Common myeloid progenitor, CD34-positive (primary cell): ENCODE measurements at regions not wholly inside any gene's neighbourhood (a gene's known extent, or its start where the extent isn't known, plus 50 kb on each side); places are given as distances from the start of the nearest gene placed in this dataset.
"Not testable (repeated sequence)": the region's sequence is repeated elsewhere in the genome, so short reads cannot be mapped to it uniquely, and the experiment has no call there.

Experiments
- CTCF ChIA-PET: fragments of 350-600 bp; sonication (Branson Sonifier 250); formaldehyde crosslinking; loops from one replicate; lab custom pipeline; 2021; ENCODE audit warnings: antibody characterized with exemption; lab: Charles Lee
- POLR2A ChIA-PET: fragments of 350-600 bp; sonication (Branson Sonifier 250); formaldehyde crosslinking; loops from one replicate; lab custom pipeline; 2021; ENCODE audit warnings: antibody characterized with exemption; lab: Charles Lee
- DNase-seq, 3 donors: peaks; one replicate each; pipeline versions ENCODE4 v3.0.0 to v3.0.0-alpha.2; 2013
- H3K27ac ChIP-seq, 2 experiments: 1 replicate in 1 of 2; 2 replicates in 1 of 2; pipeline ENCODE4 v1.7.0; 2013; ENCODE audit warnings: inconsistent platforms in 2 of 2, low read length in 2 of 2, mild to moderate bottlenecking in 2 of 2, low read depth in 1 of 2, moderate library complexity in 1 of 2; ENCODE audit not compliant: severe bottlenecking in 2 of 2, insufficient read depth in 1 of 2, poor library complexity in 1 of 2
- H3K27me3 ChIP-seq, 5 experiments: replicated peaks in 2 of 5; 1 replicate in 3 of 5; 2 replicates in 2 of 5; pipeline versions ENCODE4 v1.6.1 to v1.7.0; 2013; ENCODE audit warnings: low read length in 4 of 5, mild to moderate bottlenecking in 2 of 5, moderate library complexity in 2 of 5, inconsistent platforms in 1 of 5; ENCODE audit not compliant: insufficient read depth in 5 of 5, control insufficient read depth in 4 of 5
- H3K36me3 ChIP-seq, 4 experiments: 1 replicate in 2 of 4; 2 replicates in 2 of 4; pipeline versions ENCODE4 v1.6.1 to v1.7.0; 2013; ENCODE audit warnings: low read length in 3 of 4, control low read depth in 1 of 4, mild to moderate bottlenecking in 1 of 4; ENCODE audit not compliant: control insufficient read depth in 4 of 4, insufficient read depth in 4 of 4
- H3K4me1 ChIP-seq, 4 experiments: 1 replicate in 3 of 4; 2 replicates in 1 of 4; pipeline versions ENCODE4 v1.6.1 to v1.7.1; 2013; ENCODE audit warnings: low read length in 3 of 4, mild to moderate bottlenecking in 3 of 4, control low read depth in 1 of 4, inconsistent platforms in 1 of 4, moderate library complexity in 1 of 4; ENCODE audit not compliant: control insufficient read depth in 4 of 4, insufficient read depth in 4 of 4; ENCODE audit errors: control extremely low read depth in 1 of 4
- H3K4me3 ChIP-seq, 7 experiments: 1 replicate in 4 of 7; 2 replicates in 3 of 7; pipeline versions ENCODE4 v1.5.1 to v1.7.0; 2013; ENCODE audit warnings: mild to moderate bottlenecking in 7 of 7, low read length in 6 of 7, moderate library complexity in 6 of 7, inconsistent platforms in 2 of 7, low read depth in 2 of 7, control low read depth in 1 of 7; ENCODE audit not compliant: insufficient read depth in 4 of 7, control insufficient read depth in 1 of 7; ENCODE audit errors: extremely low read depth in 1 of 7
- H3K9me3 ChIP-seq, 5 experiments: 1 replicate in 4 of 5; 2 replicates in 1 of 5; pipeline versions ENCODE4 v1.6.1 to v1.7.1; 2013; ENCODE audit warnings: low read length in 4 of 5, mild to moderate bottlenecking in 2 of 5, inconsistent platforms in 1 of 5, low read depth in 1 of 5, moderate library complexity in 1 of 5; ENCODE audit not compliant: control insufficient read depth in 4 of 5, insufficient read depth in 2 of 5; ENCODE audit errors: control extremely low read depth in 1 of 5
- WGBS: methylation state at CpG from one replicate; pipeline ENCODE4 v1.1.5; 2013; ENCODE audit not compliant: insufficient coverage; 5-methylcytosine and 5-hydroxymethylcytosine counted together

DNA sequence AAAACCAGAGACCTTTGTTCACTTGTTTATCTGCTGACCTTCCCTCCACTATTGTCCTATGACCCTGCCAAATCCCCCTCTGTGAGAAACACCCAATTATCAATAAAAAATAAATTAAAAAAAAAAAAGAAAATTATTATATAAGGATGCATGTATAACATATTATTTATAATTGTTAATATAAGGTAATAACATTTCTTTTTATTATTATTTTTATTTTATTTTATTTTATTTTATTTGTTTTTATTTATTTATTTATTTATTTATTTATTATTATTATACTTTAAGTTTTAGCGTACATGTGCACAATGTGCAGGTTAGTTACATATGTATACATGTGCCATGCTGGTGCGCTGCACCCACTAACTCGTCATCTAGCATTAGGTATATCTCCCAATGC is 672.9 kb upstream of the IMPG1 start:
- POLR2A ChIA-PET, DNase-seq, H3K27me3 ChIP-seq, H3K36me3 ChIP-seq, H3K4me3 ChIP-seq, H3K4me1 ChIP-seq, CTCF ChIA-PET, H3K9me3 ChIP-seq, H3K27ac ChIP-seq: not testable (repeated sequence)
- no CpG with 5 or more reads among the region's 3 CpGs for WGBS

DNA sequence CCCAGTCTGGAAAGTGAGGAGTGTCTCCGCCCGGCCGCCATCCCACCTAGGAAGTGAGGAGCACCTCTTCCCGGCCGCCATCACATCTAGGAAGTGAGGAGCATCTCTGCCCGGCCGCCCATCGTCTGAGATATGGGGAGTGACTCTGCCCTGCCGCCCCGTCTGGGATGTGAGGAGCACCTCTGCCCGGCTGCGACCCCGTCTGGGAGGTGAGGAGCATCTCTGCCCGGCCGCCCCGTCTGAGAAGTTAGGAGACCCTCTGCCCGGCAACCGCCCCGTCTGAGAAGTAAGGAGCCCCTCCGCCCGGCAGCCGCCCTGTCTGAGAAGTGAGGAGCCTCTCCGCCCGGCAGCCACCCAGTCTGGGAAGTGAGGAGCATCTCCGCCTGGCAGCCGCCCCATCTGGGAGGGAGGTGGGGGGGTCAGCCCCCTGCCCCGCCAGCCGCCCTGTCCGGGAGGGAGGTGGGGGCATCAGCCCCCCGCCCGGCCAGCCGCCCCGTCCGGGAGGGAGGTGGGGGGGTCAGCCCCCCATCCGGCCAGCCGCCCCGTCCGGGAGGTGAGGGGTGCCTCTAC is 671.8 kb upstream of the IMPG1 start:
- POLR2A ChIA-PET, CTCF ChIA-PET: not testable (repeated sequence)

DNA sequence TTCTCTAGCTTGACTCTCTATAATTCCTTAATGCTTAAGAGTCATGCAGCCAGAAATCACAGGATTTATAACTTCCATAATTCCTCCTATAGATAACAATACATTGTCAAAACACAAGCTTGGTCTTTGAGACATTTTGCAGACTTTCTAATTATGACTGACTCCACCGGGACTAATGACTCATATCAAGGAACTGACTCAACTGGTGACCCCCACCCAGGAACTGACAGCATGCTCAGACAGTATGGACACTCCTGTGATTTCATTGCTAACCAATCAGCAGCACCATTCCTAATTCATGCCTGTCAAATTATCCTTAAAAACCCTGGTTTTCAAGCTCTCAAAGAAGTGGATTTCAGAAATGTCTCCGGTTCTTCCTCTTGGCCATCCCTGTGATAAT is 670.5 kb upstream of the IMPG1 start:
- 100% methylated on average over 1 of the region's 2 CpGs for WGBS
- no peaks in the 10 kb centered on the region for H3K36me3 ChIP-seq
- no peaks in the 10 kb centered on the region for H3K4me1 ChIP-seq
- no peaks in the 10 kb centered on the region for H3K27me3 ChIP-seq
- H3K4me3 ChIP-seq = no peak overlapping the region
- POLR2A ChIA-PET = no interaction called here
- CTCF ChIA-PET = no interaction called here
- no peak overlapping the region for H3K27ac ChIP-seq
- no peaks in the 10 kb centered on the region for H3K9me3 ChIP-seq
- DNase-seq = no peak

More for the DNA sequence above, 671.8 kb upstream of the IMPG1 start:
- H3K36me3 ChIP-seq, DNase-seq, H3K9me3 ChIP-seq, H3K4me3 ChIP-seq, H3K4me1 ChIP-seq, H3K27me3 ChIP-seq, H3K27ac ChIP-seq: not testable (repeated sequence)
- WGBS = 100% methylated on average over 11 of the region's 38 CpGs

DNA sequence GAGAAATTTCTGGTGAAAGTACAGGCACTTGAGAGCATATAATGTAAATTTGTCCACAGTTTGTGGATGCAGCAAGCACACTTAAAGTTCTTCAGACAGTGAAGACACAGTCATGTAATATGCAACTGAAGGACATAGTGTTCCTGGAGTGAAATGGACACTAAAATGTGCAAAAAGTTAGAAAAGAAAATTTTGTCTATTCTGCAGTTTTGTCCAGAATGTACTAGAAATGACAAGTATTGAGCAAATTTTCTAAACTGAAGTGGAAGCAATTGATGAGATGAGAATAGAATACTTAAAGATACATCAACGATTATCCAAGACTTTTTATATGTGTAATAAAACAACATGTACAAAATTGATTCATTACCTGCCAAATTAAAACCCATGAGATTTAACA is 647.0 kb upstream of the IMPG1 start:
- Histone ChIP-seq H3K4me3 (no peak overlapping the region), H3K9me3 (no peaks in the 10 kb centered on the region), H3K36me3 (no peaks in the 10 kb centered on the region), H3K27ac (no peak overlapping the region), H3K4me1 (no peaks in the 10 kb centered on the region), H3K27me3 (no peaks in the 10 kb centered on the region)
- DNase-seq = no peak
- ChIA-PET POLR2A (no interaction called here), CTCF (no interaction called here)
- no CpG with 5 or more reads among the region's 1 CpG for WGBS

DNA sequence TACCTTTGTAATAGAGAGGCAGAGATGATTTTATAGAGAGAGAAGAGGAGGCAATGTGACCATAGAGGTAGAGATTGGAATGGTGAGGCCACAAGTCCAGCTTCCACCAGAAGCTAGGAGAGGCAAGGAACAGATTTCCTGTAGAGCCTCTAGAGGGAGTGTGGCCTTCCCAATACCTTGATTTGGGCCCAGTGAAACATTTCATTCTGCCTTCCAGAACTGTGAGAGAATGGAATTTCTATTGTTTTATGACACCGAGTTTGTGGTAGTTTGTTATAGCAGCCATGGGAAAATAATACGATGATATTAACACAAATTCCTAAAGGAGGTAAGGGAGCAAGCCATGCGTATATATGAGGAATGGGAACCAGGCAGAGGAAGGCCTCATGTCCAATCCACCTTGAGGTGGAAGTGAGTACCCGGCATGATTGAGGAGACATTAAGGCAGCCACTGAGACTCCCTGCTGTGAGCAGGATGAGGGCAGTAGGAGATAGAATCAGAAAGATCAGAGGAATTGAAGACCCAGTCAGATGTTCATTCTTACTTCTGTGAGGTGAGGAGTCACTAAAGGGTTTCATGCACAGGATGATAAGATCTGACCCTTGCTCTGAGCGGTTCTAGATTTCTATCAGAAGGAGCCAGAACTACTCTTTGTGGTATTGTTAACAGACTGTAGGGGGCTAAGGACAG is 636.3 kb upstream of the IMPG1 start:
- ChIA-PET CTCF (no interaction called here), POLR2A (no interaction called here)
- no peak overlapping the region for H3K4me3 ChIP-seq
- WGBS = 77% methylated on average over 5 of the region's 5 CpGs
- H3K27ac ChIP-seq = no peak overlapping the region
- no peaks in the 10 kb centered on the region for H3K36me3 ChIP-seq
- no peaks in the 10 kb centered on the region for H3K9me3 ChIP-seq
- no peaks in the 10 kb centered on the region for H3K4me1 ChIP-seq
- H3K27me3 ChIP-seq = no peaks in the 10 kb centered on the region
- DNase-seq = no peak

DNA sequence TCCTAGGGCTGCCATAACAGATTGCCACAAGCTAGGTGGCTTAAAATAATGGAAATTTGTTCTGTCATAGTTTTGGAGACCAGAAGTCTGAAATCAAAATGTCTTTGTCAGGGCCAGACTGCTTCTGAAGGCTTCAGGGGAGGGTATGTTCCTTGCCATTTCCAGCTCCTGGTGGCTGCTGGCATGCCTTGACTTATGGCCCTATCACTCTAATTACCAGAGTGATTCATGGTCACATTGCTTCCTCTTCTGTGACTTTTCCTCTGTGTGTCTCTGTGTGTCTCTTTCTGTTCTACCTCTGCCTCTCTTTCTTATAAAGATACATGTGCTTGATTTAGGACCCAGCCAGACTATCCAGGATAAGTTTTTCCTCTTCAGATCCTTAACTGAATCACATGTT is 635.2 kb upstream of the IMPG1 start:
- DNase-seq = peak in 1 of 3 donors; percentile 2
- H3K27me3 ChIP-seq = no peaks in the 10 kb centered on the region
- CTCF ChIA-PET = no interaction called here
- H3K4me3 ChIP-seq = no peak overlapping the region
- H3K9me3 ChIP-seq = no peaks in the 10 kb centered on the region
- POLR2A ChIA-PET = no interaction called here
- H3K4me1 ChIP-seq = no peaks in the 10 kb centered on the region
- H3K36me3 ChIP-seq = no peaks in the 10 kb centered on the region
- no peak overlapping the region for H3K27ac ChIP-seq

DNA sequence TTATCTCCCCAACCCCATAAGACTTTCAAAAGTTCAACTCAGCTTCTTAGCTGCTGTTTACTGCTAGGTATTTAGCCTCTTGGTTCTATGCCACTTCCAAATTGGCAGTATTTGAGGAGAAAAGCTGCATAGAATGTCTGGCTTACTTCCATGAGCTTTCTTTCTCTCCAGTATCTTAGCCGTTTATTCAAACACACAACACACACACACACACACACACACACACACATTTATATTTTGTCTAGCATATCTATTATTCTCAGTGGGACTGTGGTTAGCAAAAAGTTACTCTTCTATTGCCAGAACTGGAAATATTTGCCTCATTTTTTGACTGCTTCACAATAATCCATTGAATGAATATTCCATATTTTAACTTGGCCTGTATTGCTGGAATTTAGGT is 634.2 kb upstream of the IMPG1 start:
- Histone ChIP-seq H3K27me3 (no peaks in the 10 kb centered on the region), H3K4me1 (no peaks in the 10 kb centered on the region), H3K36me3 (no peaks in the 10 kb centered on the region), H3K27ac (no peak overlapping the region), H3K9me3 (no peaks in the 10 kb centered on the region), H3K4me3 (no peak overlapping the region)
- WGBS = 100% methylated on average over 1 of the region's 1 CpG
- DNase-seq = no peak
- ChIA-PET CTCF (no interaction called here), POLR2A (no interaction called here)
